Osteocyte (in vitro differentiated cells): ENCODE measurements at regions not wholly inside any gene's neighbourhood (a gene's known extent, or its start where the extent isn't known, plus 50 kb on each side); places are given as distances from the start of the nearest gene placed in this dataset.
A peak's percentile ranks its signal among the peaks of the same experiment; 100 is the strongest.
"Not testable (repeated sequence)": the region's sequence is repeated elsewhere in the genome, so short reads cannot be mapped to it uniquely, and the experiment has no call there.

Experiments used
- DNase-seq: peaks from one replicate; pipeline ENCODE4 v3.0.0; 2021; ENCODE audit warnings: mixed read lengths; ENCODE audit not compliant: unreplicated experiment; ENCODE audit errors: extremely low spot score
- H3K27ac Mint-ChIP-seq: one replicate; pipeline ENCODE4 v1.8.0; 2021; ENCODE audit warnings: mild to moderate bottlenecking, mixed read lengths; ENCODE audit not compliant: unreplicated experiment
- H3K27me3 Mint-ChIP-seq: one replicate; pipeline ENCODE4 v1.8.0; 2021; ENCODE audit warnings: mixed read lengths; ENCODE audit not compliant: unreplicated experiment
- H3K36me3 Mint-ChIP-seq: one replicate; pipeline ENCODE4 v1.8.0; 2021; ENCODE audit warnings: mixed read lengths; ENCODE audit not compliant: unreplicated experiment
- H3K4me1 Mint-ChIP-seq: one replicate; pipeline ENCODE4 v1.8.0; 2021; ENCODE audit warnings: mixed read lengths; ENCODE audit not compliant: unreplicated experiment
- H3K4me3 Mint-ChIP-seq: one replicate; pipeline ENCODE4 v1.8.0; 2021; ENCODE audit warnings: mild to moderate bottlenecking, moderate library complexity, mixed read lengths; ENCODE audit not compliant: unreplicated experiment
- H3K9me3 Mint-ChIP-seq: one replicate; pipeline ENCODE4 v1.8.0; 2021; ENCODE audit warnings: mixed read lengths; ENCODE audit not compliant: unreplicated experiment
- TF ChIP-seq, protein P1 (sequence below): fragments of 200-600 bp; sonication (generic); IDR thresholded peaks from 2 replicates; pipeline ENCODE4 v1.5.0; 2021; ENCODE audit warnings: antibody characterized with exemption, mild to moderate bottlenecking, moderate library complexity

DNA sequence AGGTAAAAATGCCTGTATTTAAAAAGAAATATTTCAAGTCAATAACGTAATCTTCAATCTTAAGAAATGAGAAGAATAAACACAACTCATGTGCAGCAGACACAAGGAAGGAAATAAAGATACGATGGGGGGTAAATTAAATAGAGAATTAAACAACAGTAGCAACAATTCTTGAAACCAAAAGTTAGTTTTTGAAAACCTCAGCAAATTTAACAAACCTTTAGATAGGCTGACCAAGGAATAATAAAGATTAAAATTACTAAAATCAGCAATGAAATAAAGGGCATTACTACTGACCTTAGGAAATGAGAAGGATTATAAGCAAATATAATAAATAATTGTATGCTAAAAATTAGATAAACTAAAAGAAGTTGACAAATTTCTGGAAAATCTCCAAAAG, 178.9 kb downstream of the RTP5 start:
- H3K9me3 Mint-ChIP-seq = peaks cover 3% of the 10 kb centered on the region
- no peaks in the 10 kb centered on the region for H3K36me3 Mint-ChIP-seq
- H3K27me3 Mint-ChIP-seq = peaks cover 42% of the 10 kb centered on the region
- TF ChIP-seq, protein P1, sequence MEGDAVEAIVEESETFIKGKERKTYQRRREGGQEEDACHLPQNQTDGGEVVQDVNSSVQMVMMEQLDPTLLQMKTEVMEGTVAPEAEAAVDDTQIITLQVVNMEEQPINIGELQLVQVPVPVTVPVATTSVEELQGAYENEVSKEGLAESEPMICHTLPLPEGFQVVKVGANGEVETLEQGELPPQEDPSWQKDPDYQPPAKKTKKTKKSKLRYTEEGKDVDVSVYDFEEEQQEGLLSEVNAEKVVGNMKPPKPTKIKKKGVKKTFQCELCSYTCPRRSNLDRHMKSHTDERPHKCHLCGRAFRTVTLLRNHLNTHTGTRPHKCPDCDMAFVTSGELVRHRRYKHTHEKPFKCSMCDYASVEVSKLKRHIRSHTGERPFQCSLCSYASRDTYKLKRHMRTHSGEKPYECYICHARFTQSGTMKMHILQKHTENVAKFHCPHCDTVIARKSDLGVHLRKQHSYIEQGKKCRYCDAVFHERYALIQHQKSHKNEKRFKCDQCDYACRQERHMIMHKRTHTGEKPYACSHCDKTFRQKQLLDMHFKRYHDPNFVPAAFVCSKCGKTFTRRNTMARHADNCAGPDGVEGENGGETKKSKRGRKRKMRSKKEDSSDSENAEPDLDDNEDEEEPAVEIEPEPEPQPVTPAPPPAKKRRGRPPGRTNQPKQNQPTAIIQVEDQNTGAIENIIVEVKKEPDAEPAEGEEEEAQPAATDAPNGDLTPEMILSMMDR = no peak
- no peak for DNase-seq
- H3K4me3 Mint-ChIP-seq = no peak overlapping the region
- peaks cover 2% of the 10 kb centered on the region for H3K4me1 Mint-ChIP-seq
- H3K27ac Mint-ChIP-seq = no peak overlapping the region

DNA sequence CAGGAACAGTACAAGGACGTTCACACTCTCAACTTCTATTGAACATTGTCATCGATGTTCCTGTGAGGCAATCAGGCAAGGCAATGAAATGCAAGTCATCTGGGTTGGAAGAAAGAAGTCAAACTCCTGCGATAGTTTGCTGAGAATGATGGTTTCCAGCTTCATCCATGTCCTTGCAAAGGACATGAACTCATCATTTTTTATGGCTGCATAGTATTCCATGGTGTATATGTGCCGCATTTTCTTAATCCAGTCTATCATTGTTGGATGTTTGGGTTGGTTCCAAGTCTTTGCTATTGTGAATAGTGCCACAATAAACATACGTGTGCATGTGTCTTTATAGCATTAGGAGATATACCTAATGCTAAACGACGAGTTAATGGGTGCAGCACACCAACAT, 180.0 kb downstream of the RTP5 start:
- H3K27me3 Mint-ChIP-seq = peaks cover 48% of the 10 kb centered on the region
- H3K9me3 Mint-ChIP-seq, DNase-seq, H3K4me3 Mint-ChIP-seq, H3K27ac Mint-ChIP-seq, H3K36me3 Mint-ChIP-seq, H3K4me1 Mint-ChIP-seq: not testable (repeated sequence)

DNA sequence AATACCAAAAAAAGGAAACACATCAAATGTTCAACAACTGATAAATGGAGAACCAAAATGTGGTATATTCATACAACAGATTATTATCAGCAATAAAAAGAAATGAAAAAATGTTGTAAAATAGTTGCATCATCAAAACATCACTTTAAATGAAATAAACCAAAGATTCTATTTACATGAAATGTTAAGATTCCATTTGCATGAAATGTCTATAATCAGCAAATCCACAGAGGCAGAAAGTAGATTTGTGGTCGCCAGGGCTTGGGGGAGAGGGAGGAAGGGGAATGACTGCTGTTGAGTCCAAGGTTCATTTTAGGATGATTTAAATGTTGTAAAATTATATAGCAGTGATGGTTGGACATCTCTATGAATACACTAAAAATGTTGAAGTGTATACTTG, 181.9 kb downstream of the RTP5 start:
- Mint-ChIP-seq H3K27me3 (peaks cover 51% of the 10 kb centered on the region), H3K4me3 (no peak overlapping the region), H3K27ac (no peak overlapping the region), H3K9me3 (no peaks in the 10 kb centered on the region), H3K36me3 (no peaks in the 10 kb centered on the region), H3K4me1 (no peaks in the 10 kb centered on the region)
- no peak for DNase-seq
- TF ChIP-seq, protein P1 = no peak

GRCh38 chr2:242052421-242052820, 182.9 kb downstream of the RTP5 start:
- Mint-ChIP-seq H3K4me1 (no peaks in the 10 kb centered on the region), H3K4me3 (no peak overlapping the region), H3K27ac (no peak overlapping the region), H3K27me3 (peaks cover 61% of the 10 kb centered on the region), H3K36me3 (no peaks in the 10 kb centered on the region), H3K9me3 (no peaks in the 10 kb centered on the region)
- TF ChIP-seq, protein P1 = no peak
- DNase-seq = peak; percentile 79

GRCh38 chr2:242053921-242054320, 184.4 kb downstream of the RTP5 start:
- Mint-ChIP-seq H3K4me1 (no peaks in the 10 kb centered on the region), H3K27ac (no peak overlapping the region), H3K27me3 (peaks cover 52% of the 10 kb centered on the region), H3K36me3 (no peaks in the 10 kb centered on the region), H3K4me3 (no peak overlapping the region), H3K9me3 (no peaks in the 10 kb centered on the region)
- no peak for DNase-seq
- TF ChIP-seq, protein P1 = no peak

DNA sequence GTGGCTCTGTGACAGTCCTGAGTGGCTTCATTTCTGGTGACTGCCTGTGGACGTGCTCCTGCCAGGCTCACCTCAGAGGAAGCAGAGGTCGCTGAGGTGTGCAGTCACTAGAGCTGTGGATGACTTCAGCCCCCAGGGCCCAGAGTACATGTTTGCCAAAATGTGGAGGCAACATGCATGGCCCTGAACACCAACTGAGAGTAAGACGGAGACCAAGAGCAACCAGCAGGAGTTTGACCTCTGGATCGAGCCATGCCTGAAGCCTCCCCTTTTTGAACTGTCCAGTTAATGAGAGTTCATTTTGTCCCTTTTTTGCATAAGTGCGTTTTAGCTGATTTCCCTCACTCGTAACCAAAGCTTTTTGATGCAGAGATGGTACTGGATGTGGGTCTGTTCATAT, 184.9 kb downstream of the RTP5 start:
- H3K9me3 Mint-ChIP-seq = no peaks in the 10 kb centered on the region
- no peak overlapping the region for H3K27ac Mint-ChIP-seq
- no peak overlapping the region for H3K4me3 Mint-ChIP-seq
- no peaks in the 10 kb centered on the region for H3K4me1 Mint-ChIP-seq
- DNase-seq = peak; percentile 40
- TF ChIP-seq, protein P1 = no peak
- no peaks in the 10 kb centered on the region for H3K36me3 Mint-ChIP-seq
- H3K27me3 Mint-ChIP-seq = peaks cover 50% of the 10 kb centered on the region
